NCI-H146 (cell line): ENCODE measurements at regions not wholly inside any gene's neighbourhood (a gene's known extent, or its start where the extent isn't known, plus 50 kb on each side); places are given as distances from the start of the nearest gene placed in this dataset.
"Not testable (repeated sequence)": the region's sequence is repeated elsewhere in the genome, so short reads cannot be mapped to it uniquely, and the experiment has no call there.

Source experiments
- DNase-seq: peaks from one replicate; lab custom pipeline; 2025; lab: John Stamatoyannopoulos, UW

- peak; percentile 68 for DNase-seq
Observed at GRCh38 chr4:101730291-101731117, 60.0 kb upstream of the BANK1 start.

GRCh38 chr4:101727238-101727637 lies 63.3 kb upstream of the BANK1 start:
- no peak for DNase-seq

- DNase-seq = peak; percentile 42
Observed at GRCh38 chr4:101724093-101724492, 66.4 kb upstream of the BANK1 start.

GRCh38 chr4:101718810-101719209 lies 71.7 kb upstream of the BANK1 start:
- DNase-seq = no peak

GRCh38 chr4:101711590-101712260 lies 78.8 kb upstream of the BANK1 start:
- peak; percentile 72 for DNase-seq

- no peak for DNase-seq
Observed at GRCh38 chr4:101710806-101711205, 79.7 kb upstream of the BANK1 start.

- DNase-seq = no peak
Observed at GRCh38 chr4:101708293-101709039, 82.1 kb upstream of the BANK1 start.

GRCh38 chr4:101707596-101707995 lies 82.9 kb upstream of the BANK1 start:
- DNase-seq = no peak

- DNase-seq = no peak
Observed at GRCh38 chr4:101706535-101707057, 83.9 kb upstream of the BANK1 start.

GRCh38 chr4:101701551-101701950 lies 89.0 kb upstream of the BANK1 start:
- DNase-seq = no peak

GRCh38 chr4:101699441-101700124 lies 90.9 kb upstream of the BANK1 start:
- DNase-seq = no peak

- DNase-seq = no peak
Observed at GRCh38 chr4:101697266-101697665, 93.3 kb upstream of the BANK1 start.

- no peak for DNase-seq
Observed at GRCh38 chr4:101696276-101697010, 94.1 kb upstream of the BANK1 start.

- no peak for DNase-seq
Observed at GRCh38 chr4:101695176-101695575, 95.4 kb upstream of the BANK1 start.

- not testable (repeated sequence) for DNase-seq
Observed at GRCh38 chr4:101694403-101694802, 96.1 kb upstream of the BANK1 start.

- DNase-seq = peak; percentile 89
Observed at GRCh38 chr4:101693842-101694398, 96.6 kb upstream of the BANK1 start.

- DNase-seq = no peak
Observed at GRCh38 chr4:101689220-101689619, 101.3 kb upstream of the BANK1 start.

- no peak for DNase-seq
Observed at GRCh38 chr4:101685126-101685525, 105.4 kb upstream of the BANK1 start.

GRCh38 chr4:101682946-101683345 lies 107.6 kb upstream of the BANK1 start:
- DNase-seq = no peak

GRCh38 chr4:101678180-101678579 lies 112.3 kb upstream of the BANK1 start:
- no peak for DNase-seq

- no peak for DNase-seq
Observed at GRCh38 chr4:101670897-101671296, 119.6 kb upstream of the BANK1 start.
